Muscle layer of duodenum (tissue), 2 donors: ENCODE measurements at regions not wholly inside any gene's neighbourhood (a gene's known extent, or its start where the extent isn't known, plus 50 kb on each side); places are given as distances from the start of the nearest gene placed in this dataset.

ENCODE experiments used
- H3K27ac ChIP-seq: one replicate; pipeline ENCODE4 v1.7.0; 2013; ENCODE audit warnings: mild to moderate bottlenecking, low read length
- H3K27me3 ChIP-seq: one replicate; pipeline ENCODE4 v1.7.0; 2013; ENCODE audit warnings: low read depth, mild to moderate bottlenecking, control low read depth, low read length
- H3K36me3 ChIP-seq, 2 donors: one replicate each; pipeline ENCODE4 v1.7.0; 2013; ENCODE audit warnings: low read length in 2 of 2, control low read depth in 1 of 2, mild to moderate bottlenecking in 1 of 2; ENCODE audit not compliant: insufficient read depth in 2 of 2, control insufficient read depth in 1 of 2
- H3K4me1 ChIP-seq, 2 donors: one replicate each; pipeline ENCODE4 v1.7.0; 2013; ENCODE audit warnings: low read length in 2 of 2, mild to moderate bottlenecking in 2 of 2, control low read depth in 1 of 2, moderate library complexity in 1 of 2; ENCODE audit not compliant: insufficient read depth in 2 of 2, control insufficient read depth in 1 of 2
- H3K4me3 ChIP-seq, 2 donors: one replicate each; pipeline ENCODE4 v1.7.0; 2013; ENCODE audit warnings: low read length in 2 of 2, low read depth in 1 of 2, mild to moderate bottlenecking in 1 of 2
- H3K9me3 ChIP-seq, 2 donors: one replicate each; pipeline ENCODE4 v1.7.0; 2013; ENCODE audit warnings: low read length in 2 of 2, control low read depth in 1 of 2, mild to moderate bottlenecking in 1 of 2; ENCODE audit not compliant: control insufficient read depth in 1 of 2
- donor health status: healthy.

- Histone ChIP-seq H3K4me3 (no peak overlapping the region), H3K27me3 (no peaks in the 10 kb centered on the region), H3K9me3 (no peaks in the 10 kb centered on the region), H3K36me3 (no peaks in the 10 kb centered on the region), H3K4me1 (no peaks in the 10 kb centered on the region), H3K27ac (no peak overlapping the region)
These were observed 83.2 kb upstream of the DIO3 start for GRCh38 chr14:101478096-101478495.

GRCh38 chr14:101478796-101479410 is 82.4 kb upstream of the DIO3 start:
- Histone ChIP-seq H3K27ac (no peak overlapping the region), H3K36me3 (no peaks in the 10 kb centered on the region), H3K9me3 (peaks cover 0 to 3% of the 10 kb centered on the region in 2 donors), H3K4me3 (no peak overlapping the region), H3K27me3 (no peaks in the 10 kb centered on the region), H3K4me1 (no peaks in the 10 kb centered on the region)

- Histone ChIP-seq H3K36me3 (no peaks in the 10 kb centered on the region), H3K4me1 (no peaks in the 10 kb centered on the region), H3K27ac (peak overlapping the region; percentile 39), H3K27me3 (no peaks in the 10 kb centered on the region), H3K4me3 (no peak overlapping the region), H3K9me3 (peaks cover 0 to 7% of the 10 kb centered on the region in 2 donors)
These were observed 81.1 kb upstream of the DIO3 start for GRCh38 chr14:101480022-101480746.

GRCh38 chr14:101480747-101481530 is 80.4 kb upstream of the DIO3 start:
- Histone ChIP-seq H3K27me3 (no peaks in the 10 kb centered on the region), H3K9me3 (peaks cover 0 to 13% of the 10 kb centered on the region in 2 donors), H3K27ac (peak overlapping the region; percentile 39)

GRCh38 chr14:101481557-101481956 is 79.7 kb upstream of the DIO3 start:
- Histone ChIP-seq H3K4me3 (no peak overlapping the region), H3K27me3 (no peaks in the 10 kb centered on the region), H3K9me3 (peaks cover 0 to 15% of the 10 kb centered on the region in 2 donors), H3K27ac (no peak overlapping the region), H3K36me3 (no peaks in the 10 kb centered on the region), H3K4me1 (no peaks in the 10 kb centered on the region)

More at GRCh38 chr14:101480747-101481530, 80.4 kb upstream of the DIO3 start:
- Histone ChIP-seq H3K36me3 (no peaks in the 10 kb centered on the region), H3K4me1 (no peaks in the 10 kb centered on the region), H3K4me3 (no peak overlapping the region)

GRCh38 chr14:101482066-101482465 is 79.2 kb upstream of the DIO3 start:
- peaks cover 0 to 15% of the 10 kb centered on the region in 2 donors for H3K9me3 ChIP-seq
- H3K27ac ChIP-seq, result no peak overlapping the region
- no peaks in the 10 kb centered on the region for H3K4me1 ChIP-seq
- H3K4me3 ChIP-seq, result no peak overlapping the region
- H3K36me3 ChIP-seq, result no peaks in the 10 kb centered on the region
- H3K27me3 ChIP-seq, result no peaks in the 10 kb centered on the region

- H3K4me1 ChIP-seq, result no peaks in the 10 kb centered on the region
- H3K4me3 ChIP-seq, result no peak overlapping the region
- no peaks in the 10 kb centered on the region for H3K27me3 ChIP-seq
- H3K36me3 ChIP-seq, result no peaks in the 10 kb centered on the region
- peaks cover 0 to 15% of the 10 kb centered on the region in 2 donors for H3K9me3 ChIP-seq
- no peak overlapping the region for H3K27ac ChIP-seq
These were observed 77.5 kb upstream of the DIO3 start for GRCh38 chr14:101483829-101484228.

GRCh38 chr14:101489092-101489760 is 72.1 kb upstream of the DIO3 start:
- Histone ChIP-seq H3K4me1 (no peaks in the 10 kb centered on the region), H3K27me3 (no peaks in the 10 kb centered on the region), H3K27ac (no peak overlapping the region), H3K4me3 (no peak overlapping the region), H3K36me3 (no peaks in the 10 kb centered on the region), H3K9me3 (peaks cover 0 to 9% of the 10 kb centered on the region in 2 donors)

GRCh38 chr14:101490771-101491170 is 70.5 kb upstream of the DIO3 start:
- H3K9me3 ChIP-seq, result peaks cover 0 to 4% of the 10 kb centered on the region in 2 donors
- no peaks in the 10 kb centered on the region for H3K4me1 ChIP-seq
- no peak overlapping the region for H3K27ac ChIP-seq
- no peaks in the 10 kb centered on the region for H3K36me3 ChIP-seq
- no peak overlapping the region for H3K4me3 ChIP-seq
- no peaks in the 10 kb centered on the region for H3K27me3 ChIP-seq

- no peaks in the 10 kb centered on the region for H3K27me3 ChIP-seq
- no peaks in the 10 kb centered on the region for H3K9me3 ChIP-seq
- no peak overlapping the region for H3K27ac ChIP-seq
- H3K36me3 ChIP-seq, result no peaks in the 10 kb centered on the region
- H3K4me3 ChIP-seq, result no peak overlapping the region
- H3K4me1 ChIP-seq, result no peaks in the 10 kb centered on the region
These were observed 69.5 kb upstream of the DIO3 start for GRCh38 chr14:101491841-101492240.

- Histone ChIP-seq H3K27ac (no peak overlapping the region), H3K9me3 (no peaks in the 10 kb centered on the region), H3K4me1 (no peaks in the 10 kb centered on the region), H3K4me3 (no peak overlapping the region), H3K27me3 (no peaks in the 10 kb centered on the region), H3K36me3 (no peaks in the 10 kb centered on the region)
These were observed 68.6 kb upstream of the DIO3 start for GRCh38 chr14:101492716-101493115.
